ENCODE measurements at regions not wholly inside any gene's neighbourhood (a gene's known extent, or its start where the extent isn't known, plus 50 kb on each side); places are given as distances from the start of the nearest gene placed in this dataset.

GRCh38 chrX:34288782-34289181 is 156.7 kb upstream of the FAM47A start:
- H3F3A ChIP-seq (replicated peaks; ENCODE audit: insufficient read depth) = no peaks in the 10 kb centered on the region
- H3K9ac ChIP-seq = no peak overlapping the region
- 8% methylated on average over 2 of the region's 2 CpGs for WGBS (ENCODE audit: low lambda C conversion rate)
- no peak overlapping the region for H2AFZ ChIP-seq (ENCODE audit: low read depth)
- H3K79me2 ChIP-seq (ENCODE audit: insufficient read depth) = no peaks in the 10 kb centered on the region
- no peaks in the 10 kb centered on the region for H3K4me1 ChIP-seq (ENCODE audit: control insufficient read depth in 1 of 2, insufficient read depth in 2 of 2, low read depth in 1 of 2, low read length in 1 of 2)
- H3K36me3 ChIP-seq (replicated peaks in 1 of 2; ENCODE audit: control insufficient read depth in 1 of 2, insufficient read depth in 2 of 2, low read length in 1 of 2) = no peaks in the 10 kb centered on the region
- H3K27ac ChIP-seq (ENCODE audit: low read depth in 2 of 2, low read length in 1 of 2) = no peak overlapping the region
- DNase-seq = no peak
- H3K9me2 ChIP-seq = no peaks in the 10 kb centered on the region
- no peaks in the 10 kb centered on the region for H3K27me3 ChIP-seq (ENCODE audit: insufficient read depth)
- ChIA-PET POLR2A (no interaction called here), CTCF (interaction anchor here (0.9 kb wide), 1 partner anchor 855 kb away, joined by 3 read pairs; no protein-coding TSS in a partner anchor)
- H4K20me1 ChIP-seq (ENCODE audit: insufficient read depth) = no peaks in the 10 kb centered on the region
- TF ChIP-seq EZH2phosphoT487 (IDR thresholded peaks at IDR 0.05; ENCODE audit: borderline replicate concordance, low read depth) (no peak), JUND (IDR thresholded peaks at IDR 0.05) (no peak), GABPA (IDR thresholded peaks at IDR 0.05; ENCODE audit: low read depth) (no peak), CTCF (IDR thresholded peaks at IDR 0.05) (no peak), MEF2A (IDR thresholded peaks at IDR 0.05; ENCODE audit: borderline replicate concordance, low read depth) (no peak), POLR2AphosphoS5 (IDR thresholded peaks at IDR 0.05; ENCODE audit: low read depth, low read length) (no peak), CHD2 (IDR thresholded peaks at IDR 0.05; ENCODE audit: low read length, partially characterized antibody) (no peak)
- H3K4me2 ChIP-seq = no peak overlapping the region
- no peak overlapping the region for H3K4me3 ChIP-seq (ENCODE audit: low read depth in 2 of 2, low read length in 1 of 2)
- H3K9me3 ChIP-seq = no peaks in the 10 kb centered on the region

GRCh38 chrX:34279866-34280560 is 147.9 kb upstream of the FAM47A start:
- H4K20me1 ChIP-seq (ENCODE audit: insufficient read depth) = no peaks in the 10 kb centered on the region
- H3K27me3 ChIP-seq (ENCODE audit: insufficient read depth) = no peaks in the 10 kb centered on the region
- no peak overlapping the region for H3K27ac ChIP-seq (ENCODE audit: low read depth in 2 of 2, low read length in 1 of 2)
- no peak overlapping the region for H3K9ac ChIP-seq
- no peak for TF ChIP-seq USF2 (IDR thresholded peaks at IDR 0.05; ENCODE audit: borderline replicate concordance, low read depth, low read length)
- no peak for TF ChIP-seq RXRA (IDR thresholded peaks at IDR 0.05; ENCODE audit: borderline replicate concordance, low read depth)
- TF ChIP-seq FOXJ3 (CRISPR knock-in tag; IDR thresholded peaks at IDR 0.05) = no peak
- no peak for TF ChIP-seq ZBTB33 (IDR thresholded peaks at IDR 0.05; ENCODE audit: borderline replicate concordance, low read depth)
- H3K4me2 ChIP-seq = no peak overlapping the region
- H3K9me3 ChIP-seq = no peaks in the 10 kb centered on the region
- H3K4me3 ChIP-seq (ENCODE audit: low read depth in 2 of 2, low read length in 1 of 2) = no peak overlapping the region
- no peak overlapping the region for H2AFZ ChIP-seq (ENCODE audit: low read depth)
- no peaks in the 10 kb centered on the region for H3K4me1 ChIP-seq (ENCODE audit: control insufficient read depth in 1 of 2, insufficient read depth in 2 of 2, low read depth in 1 of 2, low read length in 1 of 2)
- WGBS (ENCODE audit: low lambda C conversion rate) = 17% methylated on average over 5 of the region's 5 CpGs
- H3F3A ChIP-seq (replicated peaks; ENCODE audit: insufficient read depth) = no peaks in the 10 kb centered on the region
- H3K36me3 ChIP-seq (replicated peaks in 1 of 2; ENCODE audit: control insufficient read depth in 1 of 2, insufficient read depth in 2 of 2, low read length in 1 of 2) = no peaks in the 10 kb centered on the region
- POLR2A ChIA-PET = no interaction called here
- no peak for DNase-seq
- CTCF ChIA-PET = no interaction called here
- no peaks in the 10 kb centered on the region for H3K9me2 ChIP-seq
- H3K79me2 ChIP-seq (ENCODE audit: insufficient read depth) = no peaks in the 10 kb centered on the region

Data from SK-N-SH (cell line).